ENCODE measurements at regions not wholly inside any gene's neighbourhood (a gene's known extent, or its start where the extent isn't known, plus 50 kb on each side); places are given as distances from the start of the nearest gene placed in this dataset.
A peak's percentile ranks its signal among the peaks of the same experiment; 100 is the strongest.
"Not testable (repeated sequence)": the region's sequence is repeated elsewhere in the genome, so short reads cannot be mapped to it uniquely, and the experiment has no call there.

GRCh38 chr2:92072461-92073035, 2798.7 kb upstream of the TEKT4 start:
- H3K4me3 ChIP-seq = peak overlapping the region; percentile 25
- no peaks in the 10 kb centered on the region for H3K9me3 ChIP-seq

GRCh38 chr2:92073036-92073814, 2798.0 kb upstream of the TEKT4 start:
- DNase-seq = no peak
- H3K27me3 ChIP-seq = peaks cover 27% of the 10 kb centered on the region
- no peaks in the 10 kb centered on the region for H3K9me3 ChIP-seq
- peak overlapping the region; percentile 25 for H3K4me3 ChIP-seq
- H3K36me3 ChIP-seq = no peaks in the 10 kb centered on the region

More at GRCh38 chr2:92072461-92073035, 2798.7 kb upstream of the TEKT4 start:
- peak; percentile 4 for DNase-seq
- H3K36me3 ChIP-seq = no peaks in the 10 kb centered on the region
- peaks cover 27% of the 10 kb centered on the region for H3K27me3 ChIP-seq

GRCh38 chr2:92073815-92074548, 2797.2 kb upstream of the TEKT4 start:
- H3K36me3 ChIP-seq = no peaks in the 10 kb centered on the region
- H3K9me3 ChIP-seq = no peaks in the 10 kb centered on the region
- H3K4me3 ChIP-seq = no peak overlapping the region
- DNase-seq = no peak
- H3K27me3 ChIP-seq = peaks cover 24% of the 10 kb centered on the region

- H3K36me3 ChIP-seq = no peaks in the 10 kb centered on the region
Measured at GRCh38 chr2:92074549-92074898, 2796.7 kb upstream of the TEKT4 start.

DNA sequence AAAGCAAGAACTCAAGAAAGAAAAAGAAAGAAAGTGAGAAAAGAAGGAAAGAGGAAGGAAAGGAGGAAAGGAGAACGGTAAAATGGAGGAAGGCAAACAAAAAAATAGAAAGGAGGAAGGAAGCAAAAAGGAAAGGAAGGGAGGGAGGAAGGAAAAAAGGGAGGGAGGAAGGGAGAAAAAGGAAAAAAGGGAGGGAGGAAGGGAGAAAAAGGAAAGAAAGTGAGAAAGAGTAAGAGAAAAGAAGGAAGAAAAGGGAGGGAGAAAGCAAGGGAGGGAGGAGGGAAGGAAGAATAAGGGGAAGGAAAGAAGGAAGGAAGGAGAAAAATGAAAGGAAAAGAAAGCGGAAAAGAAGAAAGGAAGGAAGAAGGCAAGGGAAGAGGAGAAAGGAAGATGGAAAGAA, 2795.9 kb upstream of the TEKT4 start:
- not testable (repeated sequence) for H3K4me3 ChIP-seq, H3K36me3 ChIP-seq, DNase-seq, H3K9me3 ChIP-seq
- H3K27me3 ChIP-seq = peaks cover 24% of the 10 kb centered on the region

More at GRCh38 chr2:92074549-92074898, 2796.7 kb upstream of the TEKT4 start:
- Histone ChIP-seq H3K27me3 (peaks cover 24% of the 10 kb centered on the region), H3K4me3 (no peak overlapping the region), H3K9me3 (no peaks in the 10 kb centered on the region)
- no peak for DNase-seq

Measured in MG63 (cell line).